ENCODE measurements at regions not wholly inside any gene's neighbourhood (a gene's known extent, or its start where the extent isn't known, plus 50 kb on each side); places are given as distances from the start of the nearest gene placed in this dataset.

DNA sequence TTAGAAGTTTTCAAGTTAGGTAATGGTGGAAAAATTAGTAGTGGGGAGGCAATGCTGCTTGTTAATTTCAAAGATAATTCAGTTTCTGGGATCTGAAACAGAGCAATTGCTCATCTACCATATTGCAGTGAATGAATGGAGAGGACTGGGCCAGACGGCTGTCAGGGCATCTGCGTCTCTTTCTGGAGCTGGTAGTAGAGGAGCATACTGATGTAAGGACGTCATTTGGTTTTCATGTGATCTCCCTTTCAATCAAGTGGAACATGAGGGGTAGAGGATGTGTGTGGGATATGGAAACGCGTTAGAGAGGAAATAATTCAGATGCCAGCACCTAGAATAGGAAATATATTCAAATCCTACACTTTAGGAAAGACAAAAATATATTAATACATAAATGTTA, 490.3 kb downstream of the ADCYAP1 start:
- no peak for TF ChIP-seq ISL1 (CRISPR knock-in tag; IDR thresholded peaks at IDR 0.05)
- TF ChIP-seq ZFP3 (CRISPR knock-in tag; IDR thresholded peaks at IDR 0.05) = no peak
- TF ChIP-seq, protein P1, sequence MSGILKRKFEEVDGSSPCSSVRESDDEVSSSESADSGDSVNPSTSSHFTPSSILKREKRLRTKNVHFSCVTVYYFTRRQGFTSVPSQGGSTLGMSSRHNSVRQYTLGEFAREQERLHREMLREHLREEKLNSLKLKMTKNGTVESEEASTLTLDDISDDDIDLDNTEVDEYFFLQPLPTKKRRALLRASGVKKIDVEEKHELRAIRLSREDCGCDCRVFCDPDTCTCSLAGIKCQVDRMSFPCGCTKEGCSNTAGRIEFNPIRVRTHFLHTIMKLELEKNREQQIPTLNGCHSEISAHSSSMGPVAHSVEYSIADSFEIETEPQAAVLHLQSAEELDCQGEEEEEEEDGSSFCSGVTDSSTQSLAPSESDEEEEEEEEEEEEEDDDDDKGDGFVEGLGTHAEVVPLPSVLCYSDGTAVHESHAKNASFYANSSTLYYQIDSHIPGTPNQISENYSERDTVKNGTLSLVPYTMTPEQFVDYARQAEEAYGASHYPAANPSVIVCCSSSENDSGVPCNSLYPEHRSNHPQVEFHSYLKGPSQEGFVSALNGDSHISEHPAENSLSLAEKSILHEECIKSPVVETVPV (CRISPR knock-in tag; IDR thresholded peaks at IDR 0.05) = no peak
- TF ChIP-seq, protein P2, sequence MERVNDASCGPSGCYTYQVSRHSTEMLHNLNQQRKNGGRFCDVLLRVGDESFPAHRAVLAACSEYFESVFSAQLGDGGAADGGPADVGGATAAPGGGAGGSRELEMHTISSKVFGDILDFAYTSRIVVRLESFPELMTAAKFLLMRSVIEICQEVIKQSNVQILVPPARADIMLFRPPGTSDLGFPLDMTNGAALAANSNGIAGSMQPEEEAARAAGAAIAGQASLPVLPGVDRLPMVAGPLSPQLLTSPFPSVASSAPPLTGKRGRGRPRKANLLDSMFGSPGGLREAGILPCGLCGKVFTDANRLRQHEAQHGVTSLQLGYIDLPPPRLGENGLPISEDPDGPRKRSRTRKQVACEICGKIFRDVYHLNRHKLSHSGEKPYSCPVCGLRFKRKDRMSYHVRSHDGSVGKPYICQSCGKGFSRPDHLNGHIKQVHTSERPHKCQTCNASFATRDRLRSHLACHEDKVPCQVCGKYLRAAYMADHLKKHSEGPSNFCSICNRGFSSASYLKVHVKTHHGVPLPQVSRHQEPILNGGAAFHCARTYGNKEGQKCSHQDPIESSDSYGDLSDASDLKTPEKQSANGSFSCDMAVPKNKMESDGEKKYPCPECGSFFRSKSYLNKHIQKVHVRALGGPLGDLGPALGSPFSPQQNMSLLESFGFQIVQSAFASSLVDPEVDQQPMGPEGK (CRISPR knock-in tag; IDR thresholded peaks at IDR 0.05; ENCODE audit: borderline replicate concordance) = no peak
- no peak for TF ChIP-seq ZNF8 (CRISPR knock-in tag; IDR thresholded peaks at IDR 0.05)
- TF ChIP-seq GLIS3 (CRISPR knock-in tag; IDR thresholded peaks at IDR 0.05) = no peak
- TF ChIP-seq TOX (CRISPR knock-in tag; IDR thresholded peaks at IDR 0.05; ENCODE audit: borderline replicate concordance) = no peak
- no peak for TF ChIP-seq ZNF565 (CRISPR knock-in tag; conservative IDR thresholded peaks at IDR 0.05; ENCODE audit: low read depth)
- no peak for TF ChIP-seq ZFP30 (CRISPR knock-in tag; IDR thresholded peaks at IDR 0.05)
- TF ChIP-seq RARB (CRISPR knock-in tag; IDR thresholded peaks at IDR 0.05) = no peak
- TF ChIP-seq, protein P3, sequence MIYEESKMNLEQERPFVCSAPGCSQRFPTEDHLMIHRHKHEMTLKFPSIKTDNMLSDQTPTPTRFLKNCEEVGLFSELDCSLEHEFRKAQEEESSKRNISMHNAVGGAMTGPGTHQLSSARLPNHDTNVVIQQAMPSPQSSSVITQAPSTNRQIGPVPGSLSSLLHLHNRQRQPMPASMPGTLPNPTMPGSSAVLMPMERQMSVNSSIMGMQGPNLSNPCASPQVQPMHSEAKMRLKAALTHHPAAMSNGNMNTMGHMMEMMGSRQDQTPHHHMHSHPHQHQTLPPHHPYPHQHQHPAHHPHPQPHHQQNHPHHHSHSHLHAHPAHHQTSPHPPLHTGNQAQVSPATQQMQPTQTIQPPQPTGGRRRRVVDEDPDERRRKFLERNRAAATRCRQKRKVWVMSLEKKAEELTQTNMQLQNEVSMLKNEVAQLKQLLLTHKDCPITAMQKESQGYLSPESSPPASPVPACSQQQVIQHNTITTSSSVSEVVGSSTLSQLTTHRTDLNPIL (CRISPR knock-in tag; IDR thresholded peaks at IDR 0.05; ENCODE audit: low read depth) = no peak
- no peak for TF ChIP-seq ARNTL (CRISPR knock-in tag; IDR thresholded peaks at IDR 0.05; ENCODE audit: borderline replicate concordance, low read depth)

Measured in SK-N-SH treated with all-trans-retinoic acid at 6 μM for 48 hours (cell line).